MM.1S (cell line): ENCODE measurements at regions not wholly inside any gene's neighbourhood (a gene's known extent, or its start where the extent isn't known, plus 50 kb on each side); places are given as distances from the start of the nearest gene placed in this dataset.
"Not testable (repeated sequence)": the region's sequence is repeated elsewhere in the genome, so short reads cannot be mapped to it uniquely, and the experiment has no call there.

Experiments used
- DNase-seq: peaks from one replicate; pipeline ENCODE4 v3.0.0-alpha.2; 2015
- H2AFZ ChIP-seq: fragments of 300-600 bp; sonication (generic); 2 replicates; pipeline ENCODE4 v1.6.0; 2016; ENCODE audit warnings: antibody characterized with exemption, low read length
- H3F3A ChIP-seq: fragments of 300-600 bp; sonication (generic); 2 replicates; pipeline ENCODE4 v1.6.1; 2016; ENCODE audit warnings: mild to moderate bottlenecking, antibody characterized with exemption, low read length, moderate library complexity, mixed read lengths; ENCODE audit not compliant: insufficient read depth
- H3K27ac ChIP-seq: fragments of 300-600 bp; sonication (generic); 2 replicates; pipeline ENCODE4 v1.5.1; 2016; ENCODE audit warnings: mild to moderate bottlenecking, low read length
- H3K27me3 ChIP-seq: fragments of 300-600 bp; sonication (generic); replicated peaks from 2 replicates; pipeline ENCODE4 v1.6.0; 2016; ENCODE audit warnings: low read length; ENCODE audit not compliant: insufficient read depth
- H3K36me3 ChIP-seq: fragments of 300-600 bp; sonication (generic); replicated peaks from 2 replicates; pipeline ENCODE4 v1.6.1; 2016; ENCODE audit warnings: mild to moderate bottlenecking, low read length, mixed read lengths; ENCODE audit not compliant: insufficient read depth
- H3K4me1 ChIP-seq: fragments of 300-600 bp; sonication (generic); 2 replicates; pipeline ENCODE4 v1.6.1; 2016; ENCODE audit warnings: low read length, mixed read lengths
- H3K4me2 ChIP-seq: fragments of 300-600 bp; sonication (generic); 2 replicates; pipeline ENCODE4 v1.6.0; 2016; ENCODE audit warnings: low read depth, low read length
- H3K4me3 ChIP-seq: fragments of 300-600 bp; sonication (generic); 2 replicates; pipeline ENCODE4 v1.5.1; 2016; ENCODE audit warnings: low read length, mixed read lengths
- H3K79me2 ChIP-seq: fragments of 300-600 bp; sonication (generic); 2 replicates; pipeline ENCODE4 v1.6.1; 2016; ENCODE audit warnings: mixed run types, low read length, mixed read lengths
- H3K9ac ChIP-seq: fragments of 300-600 bp; sonication (generic); 2 replicates; pipeline ENCODE4 v1.6.1; 2016; ENCODE audit warnings: low read length, mixed read lengths
- H3K9me2 ChIP-seq: fragments of 300-600 bp; sonication (generic); replicated peaks from 2 replicates; pipeline ENCODE4 v1.6.1; 2016; ENCODE audit warnings: mild to moderate bottlenecking, low read length, mixed read lengths; ENCODE audit not compliant: insufficient read depth
- H3K9me3 ChIP-seq: fragments of 300-600 bp; sonication (generic); replicated peaks from 2 replicates; pipeline ENCODE4 v1.6.1; 2016; ENCODE audit warnings: mild to moderate bottlenecking, low read length, mixed read lengths; ENCODE audit not compliant: insufficient read depth
- H4K20me1 ChIP-seq: fragments of 300-600 bp; sonication (generic); 2 replicates; pipeline ENCODE4 v1.6.1; 2016; ENCODE audit warnings: mild to moderate bottlenecking, low read length, moderate library complexity, mixed read lengths; ENCODE audit not compliant: insufficient read depth
- EZH2 ChIP-seq: fragments of 300-600 bp; sonication (generic); optimal IDR thresholded peaks from 2 replicates; pipeline ENCODE3; 2017; ENCODE audit warnings: low read depth, mild to moderate bottlenecking, antibody characterized with exemption, low read length, mixed read lengths
- EZH2phosphoT487 ChIP-seq: fragments of 300-600 bp; sonication (generic); IDR thresholded peaks from 2 replicates; pipeline ENCODE4 v1.6.1; 2018; ENCODE audit warnings: antibody characterized with exemption, low read length
- TF ChIP-seq, protein P1 (sequence below): fragments of 300-600 bp; sonication (generic); IDR thresholded peaks from 2 replicates; pipeline ENCODE4 v1.5.1; 2016; ENCODE audit warnings: antibody characterized with exemption, low read length, mixed read lengths

DNA sequence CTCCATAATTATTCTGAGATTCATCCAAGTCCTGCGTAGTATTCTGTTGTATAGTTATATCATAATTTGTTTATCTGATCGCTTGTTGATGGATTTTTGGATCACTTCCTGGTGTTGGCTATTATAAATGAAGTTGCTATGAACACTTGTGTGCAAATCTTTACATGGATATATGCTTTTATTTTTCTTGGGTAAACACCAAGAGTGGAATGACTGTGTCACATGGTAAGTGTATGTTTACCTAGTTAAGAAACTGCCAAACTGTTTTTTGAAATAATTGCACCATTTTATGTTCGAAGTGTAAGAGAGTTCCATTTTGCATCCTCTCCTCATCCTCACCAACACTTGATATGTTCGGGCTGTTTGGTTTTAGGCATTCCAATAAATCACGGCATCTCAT is 360.4 kb upstream of the FRG2C start:
- DNase-seq: no peak
- Histone ChIP-seq H3K9me3 (no peaks in the 10 kb centered on the region), H3K27ac (no peak overlapping the region), H3K4me3 (no peak overlapping the region), H3K4me1 (no peaks in the 10 kb centered on the region), H3K9ac (no peak overlapping the region), H3K9me2 (no peaks in the 10 kb centered on the region), H3K27me3 (no peaks in the 10 kb centered on the region), H3K79me2 (no peaks in the 10 kb centered on the region), H3F3A (no peaks in the 10 kb centered on the region), H3K36me3 (no peaks in the 10 kb centered on the region), H2AFZ (no peak overlapping the region), H3K4me2 (no peak overlapping the region), H4K20me1 (no peaks in the 10 kb centered on the region)
- TF ChIP-seq, protein P1, sequence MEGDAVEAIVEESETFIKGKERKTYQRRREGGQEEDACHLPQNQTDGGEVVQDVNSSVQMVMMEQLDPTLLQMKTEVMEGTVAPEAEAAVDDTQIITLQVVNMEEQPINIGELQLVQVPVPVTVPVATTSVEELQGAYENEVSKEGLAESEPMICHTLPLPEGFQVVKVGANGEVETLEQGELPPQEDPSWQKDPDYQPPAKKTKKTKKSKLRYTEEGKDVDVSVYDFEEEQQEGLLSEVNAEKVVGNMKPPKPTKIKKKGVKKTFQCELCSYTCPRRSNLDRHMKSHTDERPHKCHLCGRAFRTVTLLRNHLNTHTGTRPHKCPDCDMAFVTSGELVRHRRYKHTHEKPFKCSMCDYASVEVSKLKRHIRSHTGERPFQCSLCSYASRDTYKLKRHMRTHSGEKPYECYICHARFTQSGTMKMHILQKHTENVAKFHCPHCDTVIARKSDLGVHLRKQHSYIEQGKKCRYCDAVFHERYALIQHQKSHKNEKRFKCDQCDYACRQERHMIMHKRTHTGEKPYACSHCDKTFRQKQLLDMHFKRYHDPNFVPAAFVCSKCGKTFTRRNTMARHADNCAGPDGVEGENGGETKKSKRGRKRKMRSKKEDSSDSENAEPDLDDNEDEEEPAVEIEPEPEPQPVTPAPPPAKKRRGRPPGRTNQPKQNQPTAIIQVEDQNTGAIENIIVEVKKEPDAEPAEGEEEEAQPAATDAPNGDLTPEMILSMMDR: no peak
- no peak for TF ChIP-seq EZH2phosphoT487
- TF ChIP-seq EZH2: no peak

DNA sequence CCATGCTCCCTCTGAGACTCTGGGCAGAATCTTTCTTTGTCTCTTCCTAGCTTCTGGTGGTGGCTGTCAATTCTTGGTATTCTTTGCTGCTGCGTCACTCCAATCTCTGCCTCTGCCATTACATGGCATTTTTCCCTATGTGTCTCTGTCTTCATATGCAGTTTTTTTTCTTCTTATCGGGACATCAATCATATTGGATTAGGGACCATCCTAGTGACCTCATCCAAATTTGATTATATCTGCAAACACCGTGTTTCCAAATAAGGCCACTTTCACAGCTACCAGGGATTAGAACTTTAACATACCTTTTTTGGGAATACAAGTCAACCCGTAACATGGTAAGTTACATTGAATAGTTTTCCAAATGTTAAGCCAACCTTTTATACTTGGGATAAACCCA is 358.2 kb upstream of the FRG2C start:
- Histone ChIP-seq H3K4me2 (no peak overlapping the region), H3K79me2 (no peaks in the 10 kb centered on the region), H3K9me2 (no peaks in the 10 kb centered on the region), H3K27me3 (no peaks in the 10 kb centered on the region), H4K20me1 (no peaks in the 10 kb centered on the region), H3K27ac (no peak overlapping the region), H2AFZ (no peak overlapping the region), H3K9ac (no peak overlapping the region), H3K4me1 (no peaks in the 10 kb centered on the region), H3K9me3 (no peaks in the 10 kb centered on the region), H3K36me3 (no peaks in the 10 kb centered on the region), H3F3A (no peaks in the 10 kb centered on the region), H3K4me3 (no peak overlapping the region)
- TF ChIP-seq EZH2 (no peak), EZH2phosphoT487 (no peak)
- TF ChIP-seq, protein P1: no peak
- no peak for DNase-seq

DNA sequence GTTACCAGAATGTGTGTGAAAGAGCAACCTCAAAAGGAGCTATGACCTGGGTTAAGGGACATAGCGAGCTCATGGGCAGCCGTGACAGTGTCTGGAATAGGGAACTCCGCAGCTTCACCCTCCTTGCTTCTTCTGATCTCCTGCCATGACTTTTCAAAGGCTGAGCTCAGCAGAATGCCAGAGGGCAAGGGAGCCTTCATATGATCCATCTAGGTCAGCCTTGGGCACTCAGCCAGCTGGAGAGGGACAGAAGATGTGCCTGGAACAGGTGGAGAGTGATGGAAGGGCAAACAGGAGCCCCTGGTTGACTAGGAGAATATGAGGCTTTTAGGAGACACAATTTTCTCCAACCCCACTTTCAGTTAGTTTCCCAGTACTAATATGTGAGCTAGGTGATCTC is 352.8 kb upstream of the FRG2C start:
- H3F3A ChIP-seq, H3K27ac ChIP-seq, H3K9me2 ChIP-seq, H4K20me1 ChIP-seq, H3K36me3 ChIP-seq, DNase-seq, H3K4me2 ChIP-seq, H2AFZ ChIP-seq, H3K4me3 ChIP-seq, H3K4me1 ChIP-seq, H3K9ac ChIP-seq, H3K27me3 ChIP-seq, H3K9me3 ChIP-seq, H3K79me2 ChIP-seq: not testable (repeated sequence)

DNA sequence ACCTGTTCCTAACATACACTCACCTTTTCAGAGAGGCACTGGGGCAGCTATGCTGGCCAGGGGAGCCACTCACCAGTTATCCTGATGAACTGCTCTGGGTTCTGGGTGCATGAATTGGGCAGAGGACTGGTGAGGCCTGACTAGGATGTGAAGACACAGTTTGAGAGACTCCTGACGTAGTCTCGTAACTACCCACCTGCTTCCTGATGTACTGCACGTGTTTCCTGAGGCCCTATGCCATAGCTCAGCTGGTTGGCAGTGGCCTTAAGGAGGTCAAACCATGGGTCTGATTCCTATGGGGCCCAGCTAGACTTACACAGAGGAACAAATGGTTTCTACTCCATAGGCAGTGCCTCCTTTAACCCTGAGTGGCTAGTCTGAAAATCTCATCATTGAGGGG is 351.7 kb upstream of the FRG2C start:
- H3K27me3 ChIP-seq, H3K79me2 ChIP-seq, H3F3A ChIP-seq, H4K20me1 ChIP-seq, H3K9me2 ChIP-seq, H3K4me3 ChIP-seq, H3K9ac ChIP-seq, H3K36me3 ChIP-seq, H2AFZ ChIP-seq, H3K4me1 ChIP-seq, H3K4me2 ChIP-seq, DNase-seq, H3K27ac ChIP-seq, H3K9me3 ChIP-seq: not testable (repeated sequence)

DNA sequence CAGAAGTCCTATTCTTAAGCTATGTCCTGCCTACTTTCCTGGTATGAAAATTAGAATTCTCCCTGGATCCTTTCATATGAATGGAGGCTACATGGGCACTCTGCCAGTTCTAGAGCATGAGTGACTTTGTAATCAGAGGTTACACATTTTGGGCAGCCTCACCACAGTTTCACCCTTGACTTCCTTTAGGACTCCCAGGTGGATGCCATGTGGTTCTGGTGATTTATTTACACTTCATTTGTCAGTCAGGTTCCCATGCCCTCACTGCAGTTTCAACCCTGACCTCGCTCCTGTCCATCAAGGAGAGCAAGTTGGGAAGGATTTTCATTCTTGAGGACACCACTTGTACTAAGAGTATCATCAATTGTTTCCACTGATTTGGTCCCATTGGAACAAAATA is 344.4 kb upstream of the FRG2C start:
- H4K20me1 ChIP-seq, H3F3A ChIP-seq, H3K79me2 ChIP-seq, H3K27ac ChIP-seq, H3K27me3 ChIP-seq, H3K36me3 ChIP-seq, H2AFZ ChIP-seq, H3K4me2 ChIP-seq, H3K9me3 ChIP-seq, H3K9ac ChIP-seq, H3K4me3 ChIP-seq, H3K9me2 ChIP-seq: not testable (repeated sequence)
- peaks cover 12% of the 10 kb centered on the region; the same call in 1 of the 2 replicates for H3K4me1 ChIP-seq
- DNase-seq: peak; percentile 41
